Nephron progenitor cell (in vitro differentiated cells): ENCODE measurements at regions not wholly inside any gene's neighbourhood (a gene's known extent, or its start where the extent isn't known, plus 50 kb on each side); places are given as distances from the start of the nearest gene placed in this dataset.

Source experiments
- DNase-seq: peaks from one replicate; pipeline ENCODE4 v3.0.0; 2021
- H3K27ac Mint-ChIP-seq: 2 replicates; pipeline ENCODE4 v1.8.0; 2021; ENCODE audit warnings: mild to moderate bottlenecking, moderate library complexity, mixed read lengths
- H3K27me3 Mint-ChIP-seq: 2 replicates; pipeline ENCODE4 v1.8.0; 2021; ENCODE audit warnings: mild to moderate bottlenecking, low read depth, mixed read lengths; ENCODE audit not compliant: poor library complexity
- H3K36me3 Mint-ChIP-seq: 2 replicates; pipeline ENCODE4 v1.8.0; 2021; ENCODE audit warnings: low read depth, mixed read lengths
- H3K4me1 Mint-ChIP-seq: 2 replicates; pipeline ENCODE4 v1.8.0; 2021; ENCODE audit warnings: mixed read lengths
- H3K4me3 Mint-ChIP-seq: 2 replicates; pipeline ENCODE4 v1.8.0; 2021; ENCODE audit warnings: mild to moderate bottlenecking, moderate library complexity, mixed read lengths
- H3K9me3 Mint-ChIP-seq: 2 replicates; pipeline ENCODE4 v1.8.0; 2021; ENCODE audit warnings: mild to moderate bottlenecking, moderate library complexity, mixed read lengths
- TF ChIP-seq, protein P1 (sequence below): fragments of 200-600 bp; sonication (generic); IDR thresholded peaks from 2 replicates; pipeline ENCODE4 v1.5.0; 2021; ENCODE audit warnings: antibody characterized with exemption

DNA sequence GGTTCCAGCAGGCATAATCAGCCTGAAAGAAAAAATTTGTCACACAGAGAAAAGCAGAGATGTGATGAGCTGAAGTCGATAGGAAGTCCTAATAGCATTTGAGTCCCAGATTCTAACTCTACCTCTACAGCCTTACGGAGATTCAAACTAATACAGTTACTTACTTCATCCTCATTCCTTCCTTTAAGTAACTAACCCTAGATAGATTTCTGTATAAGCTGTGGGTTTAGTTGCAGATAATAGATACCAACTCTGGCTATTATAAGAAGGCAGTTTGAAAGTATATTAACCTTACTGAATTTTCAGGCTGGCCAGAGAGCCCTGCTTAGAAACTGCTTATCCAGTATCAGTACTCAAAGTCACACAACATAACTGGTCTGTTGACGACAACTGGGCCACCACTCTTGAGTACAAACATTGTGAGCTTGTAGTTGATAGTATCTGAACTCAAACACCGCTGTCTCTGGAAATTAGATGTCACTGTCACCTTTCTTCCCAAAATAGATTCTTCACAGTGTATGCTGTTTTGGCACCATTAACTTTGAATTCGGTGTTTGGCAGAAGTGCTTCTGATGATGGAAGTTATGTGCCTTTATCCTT lies 484.3 kb downstream of the DIPK2A start:
- H3K4me1 Mint-ChIP-seq, result no peaks in the 10 kb centered on the region
- no peaks in the 10 kb centered on the region for H3K9me3 Mint-ChIP-seq
- H3K4me3 Mint-ChIP-seq, result no peak overlapping the region
- no peaks in the 10 kb centered on the region for H3K36me3 Mint-ChIP-seq
- no peak for DNase-seq
- H3K27me3 Mint-ChIP-seq, result no peaks in the 10 kb centered on the region
- TF ChIP-seq, protein P1, sequence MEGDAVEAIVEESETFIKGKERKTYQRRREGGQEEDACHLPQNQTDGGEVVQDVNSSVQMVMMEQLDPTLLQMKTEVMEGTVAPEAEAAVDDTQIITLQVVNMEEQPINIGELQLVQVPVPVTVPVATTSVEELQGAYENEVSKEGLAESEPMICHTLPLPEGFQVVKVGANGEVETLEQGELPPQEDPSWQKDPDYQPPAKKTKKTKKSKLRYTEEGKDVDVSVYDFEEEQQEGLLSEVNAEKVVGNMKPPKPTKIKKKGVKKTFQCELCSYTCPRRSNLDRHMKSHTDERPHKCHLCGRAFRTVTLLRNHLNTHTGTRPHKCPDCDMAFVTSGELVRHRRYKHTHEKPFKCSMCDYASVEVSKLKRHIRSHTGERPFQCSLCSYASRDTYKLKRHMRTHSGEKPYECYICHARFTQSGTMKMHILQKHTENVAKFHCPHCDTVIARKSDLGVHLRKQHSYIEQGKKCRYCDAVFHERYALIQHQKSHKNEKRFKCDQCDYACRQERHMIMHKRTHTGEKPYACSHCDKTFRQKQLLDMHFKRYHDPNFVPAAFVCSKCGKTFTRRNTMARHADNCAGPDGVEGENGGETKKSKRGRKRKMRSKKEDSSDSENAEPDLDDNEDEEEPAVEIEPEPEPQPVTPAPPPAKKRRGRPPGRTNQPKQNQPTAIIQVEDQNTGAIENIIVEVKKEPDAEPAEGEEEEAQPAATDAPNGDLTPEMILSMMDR, result no peak
- no peak overlapping the region for H3K27ac Mint-ChIP-seq

DNA sequence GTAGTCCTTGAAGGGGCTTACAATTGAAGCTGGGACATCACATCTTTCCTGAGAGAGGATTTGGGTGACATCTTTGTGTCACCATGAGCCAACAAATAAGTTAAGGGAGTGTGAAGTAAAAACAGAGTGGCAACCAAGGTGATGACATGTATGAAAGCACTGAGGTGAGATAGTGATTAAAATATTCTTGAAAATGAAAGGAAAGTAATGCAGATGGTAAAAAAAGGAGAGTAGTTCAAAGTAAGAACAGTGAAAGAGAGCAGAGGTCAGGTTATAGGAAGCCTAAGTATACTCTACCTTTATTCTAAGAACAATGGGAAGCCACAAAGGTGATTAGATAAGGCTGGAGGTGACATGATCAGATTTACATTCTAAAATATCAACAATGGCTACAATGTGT lies 486.1 kb downstream of the DIPK2A start:
- H3K27ac Mint-ChIP-seq, result no peak overlapping the region
- H3K9me3 Mint-ChIP-seq, result no peaks in the 10 kb centered on the region
- no peak for DNase-seq
- no peaks in the 10 kb centered on the region for H3K36me3 Mint-ChIP-seq
- no peak overlapping the region for H3K4me3 Mint-ChIP-seq
- TF ChIP-seq, protein P1, result no peak
- H3K27me3 Mint-ChIP-seq, result no peaks in the 10 kb centered on the region
- no peaks in the 10 kb centered on the region for H3K4me1 Mint-ChIP-seq

DNA sequence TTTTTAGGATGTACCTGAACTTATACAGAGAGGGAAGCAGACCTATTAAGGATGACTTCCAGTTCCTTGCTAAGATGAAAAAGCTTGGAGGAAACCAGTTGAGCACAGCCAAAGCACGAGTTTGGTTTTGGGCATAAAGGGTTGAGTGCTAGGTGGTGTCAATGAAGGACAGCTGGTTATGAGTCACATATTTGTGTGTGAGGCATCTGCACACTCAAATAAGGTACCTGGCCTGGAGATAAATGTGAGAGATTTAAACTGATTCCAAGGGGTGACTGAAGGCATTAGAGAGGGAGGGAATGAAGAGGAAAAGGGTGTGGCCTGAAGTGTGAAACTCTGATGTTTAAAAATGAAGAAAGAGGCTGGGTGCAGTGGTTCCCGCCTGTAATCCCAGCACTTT lies 486.7 kb downstream of the DIPK2A start:
- Mint-ChIP-seq H3K9me3 (no peaks in the 10 kb centered on the region), H3K27ac (no peak overlapping the region), H3K27me3 (no peaks in the 10 kb centered on the region), H3K4me1 (no peaks in the 10 kb centered on the region), H3K36me3 (no peaks in the 10 kb centered on the region), H3K4me3 (no peak overlapping the region)
- TF ChIP-seq, protein P1, result no peak
- DNase-seq, result no peak

DNA sequence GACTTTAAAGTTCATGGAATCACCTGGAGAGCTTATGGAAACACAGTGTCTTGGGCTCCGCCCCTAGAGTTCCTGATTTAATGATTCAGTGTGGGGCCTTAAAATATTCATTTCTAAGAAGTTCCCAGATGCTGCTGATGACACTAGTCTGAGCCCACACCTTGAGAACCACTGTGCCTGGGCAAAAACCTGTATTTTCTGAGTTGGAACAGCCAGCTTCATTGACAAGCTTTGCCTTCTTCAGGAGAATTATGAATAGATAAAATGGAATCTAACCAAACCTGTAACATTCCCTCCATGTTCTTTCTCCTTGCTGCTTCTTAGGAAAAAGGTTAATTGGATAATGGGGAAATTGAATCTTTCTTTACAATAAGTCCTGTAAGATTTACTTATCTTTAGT lies 490.7 kb downstream of the DIPK2A start:
- TF ChIP-seq, protein P1, result no peak
- no peak overlapping the region for H3K4me3 Mint-ChIP-seq
- no peaks in the 10 kb centered on the region for H3K4me1 Mint-ChIP-seq
- H3K27me3 Mint-ChIP-seq, result no peaks in the 10 kb centered on the region
- no peaks in the 10 kb centered on the region for H3K36me3 Mint-ChIP-seq
- H3K27ac Mint-ChIP-seq, result no peak overlapping the region
- no peak for DNase-seq
- H3K9me3 Mint-ChIP-seq, result no peaks in the 10 kb centered on the region

DNA sequence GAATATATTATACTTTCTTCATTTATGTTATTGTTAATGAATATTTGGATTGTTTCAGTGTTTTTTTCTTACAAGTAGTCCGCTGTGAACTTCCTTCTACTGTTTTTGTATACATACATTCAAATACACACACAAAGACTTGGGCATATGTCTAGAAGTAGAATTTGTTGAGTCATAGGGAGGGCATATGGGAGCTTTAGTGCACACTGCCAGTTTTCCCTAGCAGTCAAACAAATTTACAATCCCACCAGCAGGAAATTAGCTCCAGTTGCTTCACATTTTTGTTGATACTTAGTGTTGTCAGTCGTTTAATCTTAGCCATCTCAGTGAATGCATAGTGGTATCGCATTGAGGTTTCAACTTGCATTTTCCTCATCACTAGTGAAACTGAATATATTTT lies 492.3 kb downstream of the DIPK2A start:
- Mint-ChIP-seq H3K36me3 (no peaks in the 10 kb centered on the region), H3K27me3 (no peaks in the 10 kb centered on the region), H3K4me3 (no peak overlapping the region), H3K9me3 (no peaks in the 10 kb centered on the region), H3K27ac (peak overlapping the region; percentile 25), H3K4me1 (no peaks in the 10 kb centered on the region)
- DNase-seq, result no peak
- TF ChIP-seq, protein P1, result no peak

DNA sequence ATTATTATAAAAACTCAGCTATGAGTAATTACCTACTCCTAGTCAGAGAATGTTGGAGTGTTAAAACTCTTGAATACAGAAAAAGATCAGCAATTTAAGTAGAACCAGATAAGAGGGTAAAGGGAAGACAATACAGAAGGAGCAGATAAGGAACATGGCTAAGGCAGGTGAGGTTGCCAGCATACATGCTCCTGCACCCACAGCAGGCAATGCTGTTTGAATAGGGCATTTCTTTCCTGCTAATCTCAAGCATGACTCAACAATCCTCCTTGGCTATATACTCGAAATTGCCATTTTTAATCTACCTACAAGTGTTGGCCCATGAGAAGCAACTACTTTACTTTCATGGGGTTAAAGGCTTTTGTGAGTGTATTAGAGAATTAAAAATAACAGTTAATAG lies 494.5 kb downstream of the DIPK2A start:
- Mint-ChIP-seq H3K4me3 (no peak overlapping the region), H3K4me1 (no peaks in the 10 kb centered on the region), H3K9me3 (no peaks in the 10 kb centered on the region), H3K36me3 (no peaks in the 10 kb centered on the region), H3K27ac (no peak overlapping the region), H3K27me3 (no peaks in the 10 kb centered on the region)
- DNase-seq, result no peak
- TF ChIP-seq, protein P1, result no peak
